ENCODE measurements at regions not wholly inside any gene's neighbourhood (a gene's known extent, or its start where the extent isn't known, plus 50 kb on each side); places are given as distances from the start of the nearest gene placed in this dataset.
"Not testable (repeated sequence)": the region's sequence is repeated elsewhere in the genome, so short reads cannot be mapped to it uniquely, and the experiment has no call there.

DNA sequence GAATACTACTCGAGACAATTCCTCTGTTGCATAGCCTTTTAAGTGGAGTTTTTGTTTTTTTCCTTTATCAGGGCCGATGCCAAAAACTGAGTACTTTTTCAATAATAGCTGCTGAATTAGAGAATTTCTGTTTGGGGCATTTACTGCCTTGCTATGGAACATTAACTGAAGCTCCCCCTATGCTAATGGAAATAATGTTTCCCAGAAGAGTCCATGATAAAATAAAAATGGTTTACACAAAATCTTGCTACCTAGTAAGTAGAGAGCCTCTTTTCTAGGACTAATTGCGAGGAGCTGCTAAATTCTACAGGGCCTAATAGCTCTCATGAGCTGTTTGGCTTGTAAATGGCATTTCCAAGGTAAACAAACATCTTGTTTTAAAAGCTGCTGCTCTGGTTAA, 128.2 kb upstream of the MYO10 start:
- DNase-seq (ENCODE audit: low spot score), result no peak
- Mint-ChIP-seq H3K27ac (ENCODE audit: unreplicated experiment) (no peak overlapping the region), H3K36me3 (ENCODE audit: low read depth, unreplicated experiment) (no peaks in the 10 kb centered on the region), H3K27me3 (ENCODE audit: unreplicated experiment) (peaks cover 3% of the 10 kb centered on the region), H3K4me3 (ENCODE audit: unreplicated experiment) (no peak overlapping the region), H3K4me1 (ENCODE audit: unreplicated experiment) (no peaks in the 10 kb centered on the region), H3K9me3 (ENCODE audit: unreplicated experiment) (no peaks in the 10 kb centered on the region)
- TF ChIP-seq, protein P1, sequence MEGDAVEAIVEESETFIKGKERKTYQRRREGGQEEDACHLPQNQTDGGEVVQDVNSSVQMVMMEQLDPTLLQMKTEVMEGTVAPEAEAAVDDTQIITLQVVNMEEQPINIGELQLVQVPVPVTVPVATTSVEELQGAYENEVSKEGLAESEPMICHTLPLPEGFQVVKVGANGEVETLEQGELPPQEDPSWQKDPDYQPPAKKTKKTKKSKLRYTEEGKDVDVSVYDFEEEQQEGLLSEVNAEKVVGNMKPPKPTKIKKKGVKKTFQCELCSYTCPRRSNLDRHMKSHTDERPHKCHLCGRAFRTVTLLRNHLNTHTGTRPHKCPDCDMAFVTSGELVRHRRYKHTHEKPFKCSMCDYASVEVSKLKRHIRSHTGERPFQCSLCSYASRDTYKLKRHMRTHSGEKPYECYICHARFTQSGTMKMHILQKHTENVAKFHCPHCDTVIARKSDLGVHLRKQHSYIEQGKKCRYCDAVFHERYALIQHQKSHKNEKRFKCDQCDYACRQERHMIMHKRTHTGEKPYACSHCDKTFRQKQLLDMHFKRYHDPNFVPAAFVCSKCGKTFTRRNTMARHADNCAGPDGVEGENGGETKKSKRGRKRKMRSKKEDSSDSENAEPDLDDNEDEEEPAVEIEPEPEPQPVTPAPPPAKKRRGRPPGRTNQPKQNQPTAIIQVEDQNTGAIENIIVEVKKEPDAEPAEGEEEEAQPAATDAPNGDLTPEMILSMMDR (IDR thresholded peaks at IDR 0.05; ENCODE audit: unreplicated experiment), result no peak

DNA sequence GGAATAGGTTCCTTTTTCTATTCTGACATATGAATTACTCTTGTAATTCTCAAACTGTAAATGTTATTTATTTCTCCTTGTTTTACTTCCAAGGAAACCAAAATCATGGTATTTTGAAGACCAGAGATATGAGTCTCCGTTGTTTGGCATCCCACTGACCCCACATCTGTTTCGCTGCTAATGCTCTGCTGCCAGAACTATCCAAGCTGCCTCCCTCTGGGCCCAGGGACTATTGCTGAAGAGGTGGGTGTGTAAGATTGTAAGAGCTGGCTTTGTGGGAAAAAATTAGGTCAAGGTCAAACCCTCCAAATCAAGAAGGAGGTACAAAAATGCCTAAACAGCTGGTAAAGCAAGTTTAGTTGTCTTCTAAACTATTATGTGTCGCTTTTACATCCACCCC, 129.4 kb upstream of the MYO10 start:
- Mint-ChIP-seq H3K4me1 (ENCODE audit: unreplicated experiment) (peaks cover 6% of the 10 kb centered on the region), H3K4me3 (ENCODE audit: unreplicated experiment) (no peak overlapping the region), H3K36me3 (ENCODE audit: low read depth, unreplicated experiment) (no peaks in the 10 kb centered on the region), H3K9me3 (ENCODE audit: unreplicated experiment) (no peaks in the 10 kb centered on the region), H3K27me3 (ENCODE audit: unreplicated experiment) (peaks cover 3% of the 10 kb centered on the region), H3K27ac (ENCODE audit: unreplicated experiment) (no peak overlapping the region)
- no peak for DNase-seq (ENCODE audit: low spot score)
- TF ChIP-seq, protein P1 (IDR thresholded peaks at IDR 0.05; ENCODE audit: unreplicated experiment), result no peak

DNA sequence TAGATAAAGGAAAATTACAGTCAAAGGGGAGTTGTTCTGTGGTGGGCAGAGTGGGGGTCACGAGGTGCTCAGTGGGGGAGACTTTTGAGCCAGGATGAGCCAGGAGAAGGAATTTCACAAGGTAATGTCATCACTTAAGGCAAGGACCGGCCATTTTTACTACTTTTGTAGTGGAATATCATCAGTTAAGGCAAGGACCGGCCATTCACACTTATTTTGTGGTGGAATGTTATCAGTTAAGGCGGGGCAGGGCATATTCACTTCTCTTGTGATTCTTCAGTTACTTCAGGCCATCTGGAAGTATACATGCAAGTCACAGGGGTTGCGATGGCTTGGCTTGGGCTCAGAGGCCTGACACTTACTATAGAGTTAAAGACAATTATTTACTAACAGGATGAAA, 129.9 kb upstream of the MYO10 start:
- H3K9me3 Mint-ChIP-seq (ENCODE audit: unreplicated experiment); H3K27me3 Mint-ChIP-seq (ENCODE audit: unreplicated experiment); H3K36me3 Mint-ChIP-seq (ENCODE audit: low read depth, unreplicated experiment); H3K4me3 Mint-ChIP-seq (ENCODE audit: unreplicated experiment); H3K27ac Mint-ChIP-seq (ENCODE audit: unreplicated experiment); H3K4me1 Mint-ChIP-seq (ENCODE audit: unreplicated experiment); DNase-seq (ENCODE audit: low spot score): not testable (repeated sequence)

DNA sequence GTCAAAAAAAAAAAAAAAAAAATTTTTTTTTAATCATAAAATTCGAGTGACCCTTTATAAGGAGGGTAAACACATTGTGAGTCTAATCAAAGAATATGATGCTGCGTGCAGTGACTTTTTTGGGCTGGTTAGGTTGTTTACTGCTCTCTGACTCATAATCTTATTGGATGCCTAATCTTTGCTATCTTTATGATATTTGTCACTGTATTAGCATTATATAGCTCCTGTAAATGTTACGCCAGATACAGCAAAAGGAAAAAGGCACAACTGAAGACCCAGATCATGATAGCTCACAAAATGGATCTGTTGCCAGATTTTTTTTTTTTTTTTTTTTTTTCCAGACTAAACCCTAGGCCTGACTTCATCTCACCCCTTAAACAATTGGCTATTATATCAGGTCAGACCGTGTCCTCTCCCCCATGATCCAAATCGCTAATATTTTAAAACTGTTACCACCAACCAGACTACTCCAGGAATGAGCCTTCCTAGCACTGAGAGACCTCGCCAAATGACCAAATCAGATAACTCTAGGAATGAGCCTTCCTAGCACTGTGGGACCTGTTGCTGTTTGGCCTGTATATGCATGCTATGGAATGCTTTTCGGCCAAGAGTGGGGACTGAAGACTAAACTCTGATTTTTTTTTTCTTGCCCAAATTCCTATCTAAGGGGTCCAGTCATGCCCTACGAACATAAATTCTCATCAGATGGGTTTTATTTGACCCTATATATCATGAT, 131.7 kb upstream of the MYO10 start:
- Mint-ChIP-seq H3K36me3 (ENCODE audit: low read depth, unreplicated experiment) (no peaks in the 10 kb centered on the region), H3K4me3 (ENCODE audit: unreplicated experiment) (no peak overlapping the region), H3K9me3 (ENCODE audit: unreplicated experiment) (no peaks in the 10 kb centered on the region), H3K27me3 (ENCODE audit: unreplicated experiment) (no peaks in the 10 kb centered on the region), H3K4me1 (ENCODE audit: unreplicated experiment) (peaks cover 6% of the 10 kb centered on the region), H3K27ac (ENCODE audit: unreplicated experiment) (no peak overlapping the region)
- TF ChIP-seq, protein P1 (IDR thresholded peaks at IDR 0.05; ENCODE audit: unreplicated experiment), result no peak
- DNase-seq (ENCODE audit: low spot score), result no peak

DNA sequence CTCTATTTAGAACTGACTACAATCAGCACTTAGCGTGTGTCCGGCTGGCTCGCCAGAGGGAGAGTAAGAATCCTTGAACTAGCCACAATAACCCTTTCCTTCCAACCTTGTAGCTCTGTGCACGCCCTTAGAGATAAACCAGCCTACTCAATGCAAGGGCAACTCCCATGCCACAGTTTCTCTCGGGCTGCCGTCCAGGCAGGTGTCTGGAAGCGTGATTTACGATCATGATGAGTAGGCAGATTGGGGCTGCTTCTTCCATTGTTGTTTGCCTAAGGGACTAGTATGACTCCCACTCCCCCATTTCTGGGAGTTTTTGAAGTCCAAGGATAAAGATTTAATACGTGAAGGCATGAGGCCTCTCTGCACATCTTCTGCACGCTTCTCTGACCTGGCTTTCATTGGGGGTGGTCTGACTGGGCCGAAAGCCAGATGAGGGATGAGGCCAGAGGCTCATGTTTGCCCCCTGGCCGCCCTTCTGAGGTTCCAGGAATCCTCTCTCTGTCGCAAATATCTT, 134.0 kb upstream of the MYO10 start:
- no peak for DNase-seq (ENCODE audit: low spot score)
- no peaks in the 10 kb centered on the region for H3K36me3 Mint-ChIP-seq (ENCODE audit: low read depth, unreplicated experiment)
- H3K9me3 Mint-ChIP-seq (ENCODE audit: unreplicated experiment), result no peaks in the 10 kb centered on the region
- H3K27ac Mint-ChIP-seq (ENCODE audit: unreplicated experiment), result no peak overlapping the region
- H3K27me3 Mint-ChIP-seq (ENCODE audit: unreplicated experiment), result no peaks in the 10 kb centered on the region
- TF ChIP-seq, protein P1 (IDR thresholded peaks at IDR 0.05; ENCODE audit: unreplicated experiment), result no peak
- H3K4me3 Mint-ChIP-seq (ENCODE audit: unreplicated experiment), result no peak overlapping the region
- H3K4me1 Mint-ChIP-seq (ENCODE audit: unreplicated experiment), result peaks cover 8% of the 10 kb centered on the region
